ENCODE measurements at regions not wholly inside any gene's neighbourhood (a gene's known extent, or its start where the extent isn't known, plus 50 kb on each side); places are given as distances from the start of the nearest gene placed in this dataset.
"Not testable (repeated sequence)": the region's sequence is repeated elsewhere in the genome, so short reads cannot be mapped to it uniquely, and the experiment has no call there.

DNA sequence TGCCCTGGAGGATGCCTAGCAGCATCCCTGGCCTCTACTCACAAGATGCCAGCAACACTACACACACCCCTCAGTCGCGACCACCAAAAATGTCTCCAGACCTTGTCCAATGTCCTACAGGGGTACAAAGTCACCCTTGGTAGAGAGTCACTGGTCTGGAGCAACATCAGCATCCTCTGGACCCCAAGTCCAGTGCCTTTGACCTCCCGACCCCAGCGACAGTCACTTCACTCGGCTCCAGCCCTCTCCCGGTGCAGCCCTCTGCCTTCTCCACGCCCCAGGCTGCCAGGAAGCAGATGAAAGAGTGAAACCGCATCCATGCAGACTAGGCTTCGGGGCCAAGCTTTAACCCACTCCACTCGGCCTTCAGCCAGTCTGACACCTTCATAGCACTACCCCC lies 92.0 kb upstream of the SRSF6 start:
- DNase-seq (ENCODE audit: low read depth in 2 of 2): no peak

DNA sequence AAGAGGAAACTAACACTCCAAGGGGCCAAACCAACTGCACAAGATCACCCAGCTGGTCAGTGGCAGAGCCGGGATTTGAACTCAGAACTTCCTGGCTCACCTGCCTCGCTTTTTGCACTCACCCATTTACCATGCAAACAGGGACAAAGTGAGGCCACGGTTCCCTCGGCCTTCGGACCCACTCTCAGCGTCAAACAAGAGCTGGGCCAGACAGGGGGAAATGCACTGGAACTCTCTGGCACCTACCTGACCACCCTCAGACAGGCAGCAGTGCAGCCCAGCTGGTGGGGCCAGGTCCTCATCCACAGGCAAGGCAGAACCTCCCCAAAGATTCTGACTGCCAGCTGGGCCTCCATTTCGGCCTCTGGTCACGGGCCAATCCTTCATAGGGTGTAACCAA lies 93.7 kb upstream of the SRSF6 start:
- DNase-seq (ENCODE audit: low read depth in 2 of 2): no peak

GRCh38 chr20:43363506-43363905 lies 94.2 kb upstream of the SRSF6 start:
- no peak for DNase-seq (ENCODE audit: low read depth in 2 of 2)

DNA sequence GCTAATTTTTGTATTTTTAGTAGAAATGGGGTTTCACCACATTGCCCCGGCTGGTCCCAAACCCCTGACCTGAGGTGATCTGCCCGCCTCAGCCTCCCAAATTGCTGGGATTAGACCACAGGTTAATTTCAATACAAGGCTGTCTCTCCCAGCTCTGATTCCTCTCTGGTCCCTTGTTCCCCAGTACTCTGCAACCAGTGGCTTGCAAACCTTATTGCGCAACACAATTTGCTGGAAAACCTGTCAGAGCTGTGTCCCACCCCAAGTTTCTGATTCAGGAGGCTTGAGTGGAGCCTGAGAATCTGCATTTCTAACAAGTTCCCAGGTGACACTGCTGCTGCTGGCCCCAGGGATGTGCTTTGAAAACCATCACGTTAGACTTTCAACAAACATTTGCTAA lies 96.2 kb upstream of the SRSF6 start:
- DNase-seq (ENCODE audit: low read depth in 2 of 2): no peak

GRCh38 chr20:43360016-43360415 lies 97.7 kb upstream of the SRSF6 start:
- no peak for DNase-seq (ENCODE audit: low read depth in 2 of 2)

DNA sequence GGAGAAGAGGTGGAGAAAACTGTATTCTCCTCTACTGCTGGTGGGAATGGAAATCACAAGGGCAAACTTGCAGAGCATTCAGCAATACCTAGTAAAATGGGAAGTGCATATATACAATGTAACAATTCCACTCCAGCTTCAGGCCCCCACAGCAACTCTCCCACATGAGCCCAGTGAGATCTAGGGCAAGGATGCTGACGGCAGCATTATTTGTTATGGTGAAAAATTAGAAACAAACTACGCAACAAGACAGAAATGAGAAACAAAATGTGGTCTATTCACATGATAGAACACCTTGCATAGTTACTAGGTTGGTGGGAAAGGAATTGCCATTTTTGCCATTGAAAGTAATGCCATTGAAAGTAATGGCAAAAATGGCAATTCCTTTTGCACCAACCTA lies 98.9 kb upstream of the SRSF6 start:
- no peak for DNase-seq (ENCODE audit: low read depth in 2 of 2)

DNA sequence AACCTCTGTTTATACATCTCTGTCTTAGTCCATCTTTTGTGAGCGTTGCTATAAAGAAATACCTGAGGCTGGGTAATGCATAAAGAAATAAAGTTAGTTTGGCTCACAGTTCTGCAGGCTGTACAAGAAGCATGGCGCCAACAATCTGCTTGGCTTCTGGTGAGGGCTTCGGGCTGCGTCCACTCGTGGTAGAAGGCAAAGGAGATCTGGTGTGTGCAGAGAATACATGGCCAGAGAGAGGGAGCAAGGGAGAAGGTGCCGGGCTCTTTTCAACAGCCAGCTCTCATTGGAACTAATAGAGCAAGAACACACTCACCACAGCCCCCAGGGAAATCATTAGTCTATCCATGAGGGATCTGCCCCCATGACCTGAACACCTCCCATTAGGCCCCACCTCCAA lies 100.3 kb upstream of the SRSF6 start:
- no peak for DNase-seq (ENCODE audit: low read depth in 2 of 2)

DNA sequence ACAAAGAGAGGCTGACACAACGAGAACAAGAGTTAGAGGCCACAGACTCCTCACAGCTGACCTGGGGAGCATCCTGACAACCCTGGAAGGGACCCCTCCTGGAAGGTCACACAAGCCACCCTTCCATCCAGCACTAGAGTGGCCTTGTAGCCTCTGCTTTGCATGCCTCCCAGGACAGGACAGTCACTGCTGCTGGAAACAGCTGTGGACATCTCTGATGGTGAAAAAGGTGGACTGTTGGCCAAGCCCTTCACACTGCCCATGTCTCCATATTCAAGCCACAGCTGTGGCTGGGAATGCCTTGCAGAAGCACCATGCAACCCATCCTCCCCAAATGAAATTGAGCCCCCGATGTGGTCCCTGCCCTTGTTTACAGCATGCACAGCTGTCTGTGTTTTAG lies 102.1 kb upstream of the SRSF6 start:
- no peak for DNase-seq (ENCODE audit: low read depth in 2 of 2)

GRCh38 chr20:43352996-43353395 lies 104.7 kb upstream of the SRSF6 start:
- no peak for DNase-seq (ENCODE audit: low read depth in 2 of 2)

DNA sequence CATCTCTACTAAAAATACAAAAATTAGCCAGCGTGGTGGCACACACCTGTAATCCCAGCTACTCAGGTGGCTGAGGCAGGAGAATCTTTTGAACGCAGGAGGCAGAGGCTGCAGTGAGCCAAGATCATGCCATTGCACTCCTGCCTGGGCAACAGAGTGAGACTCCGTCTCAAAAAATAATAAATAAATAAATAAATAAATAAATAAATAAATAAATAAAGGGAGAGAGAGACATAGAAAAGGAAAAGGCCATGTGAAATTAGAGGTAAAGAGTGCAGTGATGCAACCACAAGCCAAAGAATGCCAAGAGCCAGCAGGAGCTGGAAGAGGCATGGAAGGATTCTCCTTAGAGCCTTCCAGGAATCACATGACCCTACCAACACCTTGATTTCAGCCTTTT lies 107.0 kb upstream of the SRSF6 start:
- DNase-seq (ENCODE audit: low read depth in 2 of 2): not testable (repeated sequence)

DNA sequence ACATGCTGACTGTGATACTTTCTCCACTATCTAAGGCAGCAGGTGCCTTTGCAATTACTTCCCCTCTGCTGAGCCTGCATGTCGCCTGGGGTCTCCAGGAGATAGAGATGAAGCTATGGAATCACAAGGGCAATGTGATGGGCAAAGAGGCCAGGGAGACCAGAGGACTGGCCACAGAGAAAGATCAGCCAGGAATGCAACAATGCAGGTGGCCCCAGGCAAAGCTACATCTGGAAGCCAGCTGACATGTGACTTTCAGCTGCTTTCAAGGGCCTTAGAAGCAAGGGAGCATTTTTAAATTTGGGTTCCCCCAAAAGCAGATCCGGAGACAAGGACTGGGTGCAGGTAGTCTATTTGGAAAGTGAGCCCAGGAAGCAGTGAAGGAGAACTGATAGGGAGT lies 107.9 kb upstream of the SRSF6 start:
- DNase-seq (ENCODE audit: low read depth in 2 of 2): no peak

- DNase-seq (ENCODE audit: low read depth in 2 of 2): not testable (repeated sequence)
Measured at GRCh38 chr20:43347839-43348238, 109.9 kb upstream of the SRSF6 start.

DNA sequence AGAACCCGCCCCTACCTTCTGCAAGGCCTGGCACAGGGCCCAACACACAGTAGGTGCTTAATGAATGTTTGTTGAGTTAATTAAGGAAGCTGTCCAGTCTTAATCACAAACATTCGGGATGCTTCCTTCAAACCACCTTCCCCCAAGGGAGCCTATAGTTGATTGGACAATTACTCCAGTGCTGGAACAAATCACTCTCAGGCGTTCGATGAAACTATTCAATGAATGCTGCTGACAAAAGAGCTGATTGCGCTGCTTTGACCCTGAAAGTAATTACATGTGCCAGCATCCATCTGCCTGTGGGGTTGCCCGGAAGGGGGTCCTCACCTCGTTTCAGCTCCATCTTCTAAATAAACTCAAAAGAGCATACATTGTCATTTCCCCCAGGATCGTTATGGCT lies 112.0 kb upstream of the SRSF6 start:
- DNase-seq (ENCODE audit: low read depth in 2 of 2): no peak

DNA sequence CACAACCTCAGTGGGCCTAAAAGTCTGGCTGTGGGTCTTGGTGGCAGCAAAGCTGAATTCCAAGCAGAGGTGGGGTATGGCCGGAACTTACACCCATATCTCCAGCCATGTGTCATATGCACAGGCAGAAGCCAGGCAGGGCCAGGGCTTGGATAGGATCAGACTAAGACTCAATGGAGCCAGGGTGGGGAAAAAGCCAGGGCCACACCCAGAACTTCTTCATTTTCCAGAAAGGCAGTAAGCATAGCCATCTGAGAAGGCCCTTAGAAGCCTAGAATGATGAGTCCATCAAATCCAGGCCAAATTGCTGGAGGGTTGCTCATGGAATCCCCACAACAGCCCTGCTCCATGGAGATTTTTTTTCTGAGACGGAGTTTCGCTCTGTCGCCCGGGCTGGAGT lies 116.2 kb upstream of the SRSF6 start:
- DNase-seq (ENCODE audit: low read depth in 2 of 2): no peak

DNA sequence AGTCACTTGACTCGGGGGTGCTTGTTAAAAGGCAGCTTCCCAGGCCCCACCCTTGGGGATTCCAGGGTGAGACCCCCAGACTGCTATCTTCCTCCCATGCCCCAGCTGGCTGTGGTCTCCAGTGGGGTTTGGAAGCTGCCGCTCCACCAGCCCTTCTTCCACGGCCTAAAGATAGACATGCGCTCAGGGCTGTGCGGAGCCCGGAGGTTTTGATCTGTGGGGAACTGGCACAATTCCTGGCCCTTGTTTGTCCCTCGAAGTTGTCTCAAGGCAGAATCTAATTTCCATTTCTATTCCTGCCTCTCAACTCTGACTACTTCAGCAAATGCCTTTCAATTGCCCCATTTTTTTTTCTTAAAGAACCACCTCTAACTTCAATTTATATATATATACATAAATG lies 120.7 kb upstream of the SRSF6 start:
- DNase-seq (ENCODE audit: low read depth in 2 of 2): no peak

DNA sequence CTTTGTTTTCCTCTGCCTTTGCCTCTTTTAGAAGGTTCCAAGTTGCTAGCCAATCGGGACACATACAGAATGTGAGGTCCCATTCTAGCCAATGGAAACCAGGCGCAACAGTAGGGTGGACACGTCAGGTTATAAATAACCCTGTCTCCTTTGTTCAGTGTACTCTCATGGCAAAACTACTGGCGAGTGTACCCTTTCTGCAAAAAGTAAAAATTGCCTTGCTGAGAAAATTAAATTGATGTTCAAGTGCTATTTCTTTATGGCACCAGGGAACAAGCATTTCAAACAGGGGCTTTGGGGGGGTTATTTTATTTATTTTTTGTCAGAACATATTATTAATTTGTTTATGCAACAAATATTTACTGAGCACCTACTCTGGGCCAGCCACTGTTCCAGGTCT lies 123.6 kb upstream of the SRSF6 start:
- DNase-seq (ENCODE audit: low read depth in 2 of 2): no peak

GRCh38 chr20:43331906-43332305 lies 125.8 kb upstream of the SRSF6 start:
- no peak for DNase-seq (ENCODE audit: low read depth in 2 of 2)

- no peak for DNase-seq (ENCODE audit: low read depth in 2 of 2)
Measured at GRCh38 chr20:43328697-43329096, 129.0 kb upstream of the SRSF6 start.

- not testable (repeated sequence) for DNase-seq (ENCODE audit: low read depth in 2 of 2)
Measured at GRCh38 chr20:43327234-43327633, 130.5 kb upstream of the SRSF6 start.

DNA sequence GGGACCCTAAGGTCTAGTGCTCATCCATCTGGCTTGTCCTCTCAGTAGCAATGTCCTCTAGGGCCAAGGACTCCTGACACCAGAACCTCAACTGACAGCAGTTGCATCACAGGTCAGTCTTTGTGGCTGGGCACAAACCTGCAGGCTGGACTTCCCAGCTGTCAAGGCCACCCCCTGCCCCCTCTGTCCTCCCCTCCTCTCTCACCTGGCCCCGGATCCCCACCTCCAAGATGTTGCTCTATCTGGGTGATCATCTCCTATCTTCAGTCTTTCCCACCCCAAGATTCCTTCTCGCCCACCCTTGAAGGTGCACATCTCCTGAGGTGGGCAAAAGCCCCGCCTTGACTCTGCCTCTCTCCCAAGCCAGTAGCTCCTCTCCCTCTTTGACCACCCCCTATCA lies 131.8 kb upstream of the SRSF6 start:
- DNase-seq (ENCODE audit: low read depth in 2 of 2): no peak

DNA sequence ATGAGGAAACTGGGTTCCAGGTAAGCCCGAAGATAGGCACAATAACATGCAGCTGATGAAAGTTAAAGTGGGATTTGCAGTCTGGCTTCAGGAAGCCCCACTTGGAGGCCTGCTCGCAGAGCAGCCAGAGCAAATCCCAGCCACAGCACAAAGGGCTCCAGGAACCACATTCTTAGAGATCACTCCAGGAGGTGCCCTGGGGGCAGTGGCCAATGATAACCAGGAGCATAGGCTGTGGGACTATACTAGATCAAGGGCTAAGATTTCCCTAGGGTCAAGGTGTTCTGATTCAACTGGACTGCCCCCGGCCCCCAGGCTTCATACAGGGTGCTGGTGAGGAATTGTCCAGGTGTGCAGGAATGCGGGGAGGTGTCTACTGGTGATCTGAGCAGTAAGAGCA lies 133.9 kb upstream of the PTPRT start:
- no peak for DNase-seq (ENCODE audit: low read depth in 2 of 2)

- DNase-seq (ENCODE audit: low read depth in 2 of 2): no peak
Measured at GRCh38 chr20:43322851-43323250, 133.1 kb upstream of the PTPRT start.

DNA sequence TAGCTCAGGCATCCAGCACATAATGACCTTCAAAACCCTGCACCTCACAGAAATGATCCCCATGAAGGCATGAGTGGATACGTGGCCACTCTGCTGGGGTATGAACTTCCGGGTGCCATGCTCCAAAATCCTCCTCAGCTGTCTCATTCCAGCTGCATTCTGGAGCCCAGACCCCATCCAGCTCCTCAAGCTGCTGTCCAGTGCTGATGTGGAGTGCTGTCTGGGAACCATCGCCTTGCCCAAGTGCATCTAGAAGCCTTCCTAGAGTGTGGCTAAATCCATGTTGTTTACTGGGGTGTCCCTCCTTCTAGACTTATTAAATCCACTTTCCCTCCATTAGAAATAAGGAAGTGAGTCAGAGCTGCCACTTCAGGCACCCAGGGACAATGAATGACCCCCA lies 130.8 kb upstream of the PTPRT start:
- no peak for DNase-seq (ENCODE audit: low read depth in 2 of 2)

DNA sequence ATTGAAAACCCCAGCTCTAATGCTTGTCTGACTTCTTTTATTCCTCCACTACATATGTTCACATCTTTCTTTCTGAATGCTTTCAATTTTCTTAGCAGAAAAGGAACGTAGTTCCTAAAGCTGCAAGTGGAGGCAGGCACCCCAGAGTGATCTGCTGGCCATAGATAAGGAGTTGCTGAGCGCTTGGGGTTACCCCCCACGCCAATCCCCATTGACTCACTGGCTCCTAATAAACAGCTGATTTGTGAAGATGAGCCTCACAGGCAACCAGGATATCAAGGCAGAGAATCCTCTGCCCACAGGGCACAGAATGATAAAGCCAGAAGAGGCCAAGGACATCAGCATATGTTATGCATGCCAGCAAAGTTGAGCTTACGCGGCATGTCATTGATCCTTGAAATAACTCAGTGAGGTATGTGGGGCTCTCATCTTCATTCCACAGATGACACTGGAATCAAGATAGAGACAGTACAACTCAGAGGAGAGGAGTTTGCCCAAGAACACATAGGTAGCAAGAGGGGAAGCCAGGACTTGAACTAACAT lies 129.1 kb upstream of the PTPRT start:
- DNase-seq (ENCODE audit: low read depth in 2 of 2): no peak

DNA sequence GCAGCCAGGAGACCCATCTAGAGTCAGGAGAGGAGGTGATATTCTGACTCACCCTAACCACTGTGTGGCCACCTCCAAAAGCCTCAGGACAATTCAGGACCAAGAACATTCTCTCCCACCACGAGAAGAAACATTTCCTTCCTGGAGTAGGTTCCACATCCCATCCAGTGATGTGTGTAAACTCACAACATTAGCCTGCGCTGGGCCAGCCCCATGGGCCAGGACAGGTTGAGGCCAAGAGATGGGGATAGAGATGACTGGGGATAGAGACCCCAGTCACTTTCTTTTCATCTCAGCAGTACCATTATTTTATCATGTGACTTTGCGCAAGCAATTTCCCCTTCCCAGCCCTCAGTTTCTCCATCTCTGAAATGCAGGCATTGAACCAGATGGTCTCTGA lies 126.6 kb upstream of the PTPRT start:
- no peak for DNase-seq (ENCODE audit: low read depth in 2 of 2)

All from dermis microvascular lymphatic vessel endothelial cell (primary cell).